ENCODE measurements at regions not wholly inside any gene's neighbourhood (a gene's known extent, or its start where the extent isn't known, plus 50 kb on each side); places are given as distances from the start of the nearest gene placed in this dataset.

DNA sequence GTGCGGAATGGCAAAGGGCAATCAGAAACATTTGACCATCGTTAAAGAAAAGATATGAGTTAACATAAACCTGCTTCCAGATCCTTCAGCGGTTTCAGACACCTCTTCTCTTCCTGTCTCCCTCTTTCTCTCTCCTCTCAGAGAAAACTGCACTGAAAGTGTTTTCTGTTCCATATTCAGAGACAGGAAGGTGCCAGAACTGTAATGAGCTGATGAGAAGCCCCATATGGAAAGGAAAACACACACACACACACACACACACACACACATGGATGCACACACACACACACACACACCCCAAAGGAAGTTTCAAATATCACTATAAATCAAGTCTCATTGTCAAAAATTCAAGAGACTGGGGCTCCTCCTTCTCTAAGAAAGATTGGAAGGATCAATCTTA lies 515.5 kb downstream of the NUF2 start:
- ChIA-PET SMC1A (ENCODE audit: uncharacterized antibody, unreplicated experiment) (interaction anchor here (1.0 kb wide), 1 partner anchor 10 kb away, joined by 3 read pairs; no protein-coding TSS in a partner anchor), RAD21 (ENCODE audit: unreplicated experiment) (no interaction called here), POLR2A (no interaction called here), CTCF (no interaction called here)
- TF ChIP-seq ATF3 (IDR thresholded peaks at IDR 0.05; ENCODE audit: borderline replicate concordance, extremely low read depth, low read depth, low read length) = no peak
- TF ChIP-seq NFXL1 (IDR thresholded peaks at IDR 0.05; ENCODE audit: borderline replicate concordance) = no peak
- no peak for TF ChIP-seq SIX5 (IDR thresholded peaks at IDR 0.05; ENCODE audit: low read depth, low read length, severe bottlenecking)
- TF ChIP-seq SPI1 (IDR thresholded peaks at IDR 0.05; ENCODE audit: borderline replicate concordance, insufficient read depth, low read depth, low read length) = no peak
- TF ChIP-seq EZH2 (IDR thresholded peaks at IDR 0.05; ENCODE audit: borderline replicate concordance, control insufficient read depth, low read depth, low read length) = no peak
- no peak for TF ChIP-seq ZNF24 (IDR thresholded peaks at IDR 0.05)
- TF ChIP-seq LARP7 (IDR thresholded peaks at IDR 0.05) = no peak
- TF ChIP-seq, protein P1, sequence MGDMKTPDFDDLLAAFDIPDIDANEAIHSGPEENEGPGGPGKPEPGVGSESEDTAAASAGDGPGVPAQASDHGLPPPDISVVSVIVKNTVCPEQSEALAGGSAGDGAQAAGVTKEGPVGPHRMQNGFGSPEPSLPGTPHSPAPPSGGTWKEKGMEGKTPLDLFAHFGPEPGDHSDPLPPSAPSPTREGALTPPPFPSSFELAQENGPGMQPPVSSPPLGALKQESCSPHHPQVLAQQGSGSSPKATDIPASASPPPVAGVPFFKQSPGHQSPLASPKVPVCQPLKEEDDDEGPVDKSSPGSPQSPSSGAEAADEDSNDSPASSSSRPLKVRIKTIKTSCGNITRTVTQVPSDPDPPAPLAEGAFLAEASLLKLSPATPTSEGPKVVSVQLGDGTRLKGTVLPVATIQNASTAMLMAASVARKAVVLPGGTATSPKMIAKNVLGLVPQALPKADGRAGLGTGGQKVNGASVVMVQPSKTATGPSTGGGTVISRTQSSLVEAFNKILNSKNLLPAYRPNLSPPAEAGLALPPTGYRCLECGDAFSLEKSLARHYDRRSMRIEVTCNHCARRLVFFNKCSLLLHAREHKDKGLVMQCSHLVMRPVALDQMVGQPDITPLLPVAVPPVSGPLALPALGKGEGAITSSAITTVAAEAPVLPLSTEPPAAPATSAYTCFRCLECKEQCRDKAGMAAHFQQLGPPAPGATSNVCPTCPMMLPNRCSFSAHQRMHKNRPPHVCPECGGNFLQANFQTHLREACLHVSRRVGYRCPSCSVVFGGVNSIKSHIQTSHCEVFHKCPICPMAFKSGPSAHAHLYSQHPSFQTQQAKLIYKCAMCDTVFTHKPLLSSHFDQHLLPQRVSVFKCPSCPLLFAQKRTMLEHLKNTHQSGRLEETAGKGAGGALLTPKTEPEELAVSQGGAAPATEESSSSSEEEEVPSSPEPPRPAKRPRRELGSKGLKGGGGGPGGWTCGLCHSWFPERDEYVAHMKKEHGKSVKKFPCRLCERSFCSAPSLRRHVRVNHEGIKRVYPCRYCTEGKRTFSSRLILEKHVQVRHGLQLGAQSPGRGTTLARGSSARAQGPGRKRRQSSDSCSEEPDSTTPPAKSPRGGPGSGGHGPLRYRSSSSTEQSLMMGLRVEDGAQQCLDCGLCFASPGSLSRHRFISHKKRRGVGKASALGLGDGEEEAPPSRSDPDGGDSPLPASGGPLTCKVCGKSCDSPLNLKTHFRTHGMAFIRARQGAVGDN (IDR thresholded peaks at IDR 0.05) = no peak
- TF ChIP-seq ATF7 (IDR thresholded peaks at IDR 0.05; ENCODE audit: low read depth) = no peak
- no peak for TF ChIP-seq RUNX3 (IDR thresholded peaks at IDR 0.05; ENCODE audit: low read length)
- TF ChIP-seq CBX3 (IDR thresholded peaks at IDR 0.05; ENCODE audit: borderline replicate concordance, low read depth) = no peak
- TF ChIP-seq PBX3 (IDR thresholded peaks at IDR 0.05; ENCODE audit: insufficient replicate concordance, low read depth, low read length) = no peak
- no peak for TF ChIP-seq ZNF274 (IDR thresholded peaks at IDR 0.05; ENCODE audit: insufficient read depth, insufficient read length)
- TF ChIP-seq MYB (IDR thresholded peaks at IDR 0.05; ENCODE audit: borderline replicate concordance, low read depth, low read length) = no peak
- TF ChIP-seq TCF7 (IDR thresholded peaks at IDR 0.05; ENCODE audit: borderline replicate concordance) = no peak
- no peak for TF ChIP-seq STAT3 (IDR thresholded peaks at IDR 0.05; ENCODE audit: low read depth, low read length)
- no peak for TF ChIP-seq JUND (IDR thresholded peaks at IDR 0.05; ENCODE audit: low read depth, low read length)
- no peak overlapping the region for H3K4me3 ChIP-seq
- H3K9ac ChIP-seq (ENCODE audit: control insufficient read depth, insufficient read depth, low read length) = no peak overlapping the region
- ATAC-seq (no peak), DNase-seq (ENCODE audit: low read depth, low spot score) (no peak), FAIRE-seq (no peak)
- intact Hi-C loops (cut with micrococcal nuclease; ENCODE audit: unreplicated experiment) (no loop called here), in situ Hi-C loops (cut with MboI) (no loop called here)
- WGBS (ENCODE audit: insufficient coverage, insufficient replicate concordance, low lambda C conversion rate, missing lambda C conversion rate) = 18% methylated on average over 3 of the region's 3 CpGs
- H3K4me1 ChIP-seq (ENCODE audit: control insufficient read depth, insufficient read depth, low read length) = no peaks in the 10 kb centered on the region
- no TSS peak for BruUV-seq (replicated peaks)
- H3K79me2 ChIP-seq (ENCODE audit: control insufficient read depth, insufficient read depth, low read length) = no peaks in the 10 kb centered on the region
- no peaks in the 10 kb centered on the region for H4K20me1 ChIP-seq (ENCODE audit: control insufficient read depth, insufficient read depth)
- H3K27ac ChIP-seq (ENCODE audit: control insufficient read depth, insufficient read depth) = no peak overlapping the region
- no peak overlapping the region for H3K4me2 ChIP-seq (ENCODE audit: control insufficient read depth, insufficient read depth)
- no peaks in the 10 kb centered on the region for H3K9me3 ChIP-seq (replicated peaks; ENCODE audit: control insufficient read depth, insufficient read depth, low read length)
- H3K27me3 ChIP-seq (replicated peaks in 1 of 2; ENCODE audit: control insufficient read depth in 2 of 2, insufficient read depth in 2 of 2, low read length in 1 of 2) = no peaks in the 10 kb centered on the region
- H3K36me3 ChIP-seq (ENCODE audit: control insufficient read depth in 2 of 2, insufficient read depth in 2 of 2, low read length in 1 of 2) = no peaks in the 10 kb centered on the region
- H2AFZ ChIP-seq (ENCODE audit: control insufficient read depth, low read depth, low read length) = no peak overlapping the region
